Stimulated activated CD8-positive, alpha-beta memory T cell treated with anti-CD3 and anti-CD28 coated beads, Interleukin-15, amount 100 ng/mL, for 24 hours (primary cell): ENCODE measurements at regions not wholly inside any gene's neighbourhood (a gene's known extent, or its start where the extent isn't known, plus 50 kb on each side); places are given as distances from the start of the nearest gene placed in this dataset.

ENCODE experiments used
- DNase-seq: peaks from one replicate; pipeline ENCODE4 v3.0.0-alpha.2; 2020; ENCODE audit warnings: low read depth

DNA sequence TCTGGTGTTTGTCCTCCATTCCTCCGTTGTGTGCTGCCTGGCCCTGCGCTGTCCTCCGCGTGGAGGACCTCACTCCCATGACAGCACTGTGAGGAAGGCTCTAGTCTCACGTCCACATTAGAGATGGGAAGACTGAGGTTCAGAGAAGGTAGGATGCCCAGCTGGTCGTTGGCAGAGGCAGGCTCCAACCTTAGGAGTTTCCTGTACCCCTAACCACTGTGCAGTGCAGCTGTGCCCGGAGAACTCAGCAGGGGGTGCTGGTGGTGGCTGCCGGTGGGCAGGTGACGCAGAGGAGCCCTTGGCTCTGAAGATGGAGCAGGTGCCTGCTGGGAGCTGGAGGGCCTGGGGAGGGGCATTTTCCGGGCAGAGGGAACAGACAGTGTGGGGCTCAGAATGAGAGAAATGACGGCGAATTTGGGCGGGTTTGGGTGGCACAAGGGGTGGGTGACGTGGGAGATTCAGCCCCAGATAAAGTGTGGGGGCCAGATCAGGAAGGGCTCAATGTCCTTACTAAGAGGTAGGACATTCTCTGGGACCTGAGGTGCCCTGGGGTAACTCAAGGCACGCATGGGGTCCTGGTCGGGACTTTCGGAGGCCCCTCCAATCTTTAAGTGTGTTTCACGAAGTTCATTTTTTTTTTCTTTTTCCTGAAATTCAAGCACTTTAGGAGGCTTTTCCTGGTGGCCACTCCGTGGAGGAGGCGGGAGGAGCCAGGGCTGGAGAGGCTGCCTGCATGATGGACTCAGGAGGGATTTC is 535.0 kb downstream of the TBC1D22A start:
- DNase-seq, result no peak

- no peak for DNase-seq
Measured at GRCh38 chr22:47296405-47297260, 534.2 kb downstream of the TBC1D22A start.

DNA sequence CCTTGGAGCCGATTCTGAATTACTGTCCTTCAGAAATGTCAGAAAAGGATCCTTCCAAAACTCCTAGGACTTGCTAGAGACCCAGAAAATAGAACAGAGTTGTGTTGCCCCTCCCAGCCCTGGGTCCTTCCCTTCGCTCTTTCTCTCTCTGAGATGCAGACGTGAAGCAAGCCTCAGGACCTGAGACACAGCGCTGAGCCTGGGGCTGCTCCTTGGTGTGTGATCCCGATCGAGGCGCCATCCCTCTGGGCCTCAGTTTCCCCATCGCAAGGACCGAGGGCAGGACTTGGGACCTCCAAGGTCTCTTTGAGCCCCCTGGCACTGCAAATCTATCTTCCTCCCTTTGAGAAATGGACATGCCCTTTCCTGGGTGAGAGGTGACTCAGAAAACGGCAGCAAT is 533.5 kb downstream of the TBC1D22A start:
- no peak for DNase-seq

GRCh38 chr22:47295226-47295901 is 532.9 kb downstream of the TBC1D22A start:
- no peak for DNase-seq

DNA sequence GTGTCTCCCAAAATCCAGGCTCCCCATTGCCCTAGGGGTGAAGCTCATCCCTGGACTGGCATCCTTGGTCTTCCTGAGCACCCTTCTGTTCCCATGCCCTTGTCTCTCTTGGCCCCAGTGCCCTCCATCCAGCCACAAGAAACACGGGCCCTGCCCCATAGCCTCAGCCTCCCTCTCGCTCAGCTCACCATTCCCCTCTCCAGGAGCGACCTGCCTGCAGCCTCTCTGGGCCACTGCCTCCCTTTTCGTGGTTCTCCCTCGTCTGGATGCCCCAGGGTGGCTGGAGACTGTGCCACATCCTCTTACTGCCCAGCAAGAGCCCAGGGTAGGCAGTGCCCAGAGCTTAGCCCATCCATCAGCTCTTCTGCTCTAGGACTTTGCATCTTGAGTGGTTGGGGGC is 532.1 kb downstream of the TBC1D22A start:
- no peak for DNase-seq

GRCh38 chr22:47294222-47294532 is 531.7 kb downstream of the TBC1D22A start:
- DNase-seq, result no peak

DNA sequence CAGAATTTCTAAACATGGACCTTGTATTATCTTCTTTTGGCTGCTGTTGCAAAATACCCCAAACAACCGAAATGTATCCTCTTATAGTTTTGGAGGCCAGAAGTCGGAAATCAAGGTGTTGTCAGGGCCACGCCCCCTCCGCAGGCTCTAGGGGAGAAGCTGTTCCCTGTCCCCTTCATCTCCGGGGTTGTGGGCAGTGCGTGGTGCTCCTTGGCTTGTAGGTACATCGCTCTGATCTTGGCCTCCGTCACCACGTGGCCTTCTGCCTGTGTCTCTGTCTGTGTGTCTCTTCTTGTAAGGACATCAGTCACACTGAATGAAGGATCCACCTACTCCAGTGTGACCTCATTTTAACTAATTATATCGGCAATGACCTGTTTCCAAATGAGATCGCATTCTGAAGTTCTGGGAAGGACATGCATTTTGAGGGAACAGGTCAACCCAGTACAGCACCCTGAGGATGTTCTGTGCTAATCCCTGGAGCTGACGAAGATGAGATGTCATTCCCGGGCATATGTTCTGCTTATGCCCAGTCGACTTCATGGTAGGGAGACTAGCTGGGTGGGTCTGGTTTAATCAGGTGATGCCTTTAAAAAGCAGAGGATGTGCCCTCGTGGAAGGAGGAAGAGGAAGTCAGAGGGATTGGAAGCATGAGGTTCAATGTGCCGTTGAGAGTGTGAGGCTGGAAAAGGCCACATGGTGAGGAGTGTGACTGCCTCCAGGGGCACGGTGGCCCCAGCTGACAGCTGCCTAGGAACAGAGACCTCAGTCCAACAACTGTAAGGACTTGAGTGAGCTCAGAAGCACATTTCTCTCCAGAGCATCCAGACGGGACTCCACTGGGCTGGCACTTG is 531.1 kb downstream of the TBC1D22A start:
- DNase-seq, result no peak

DNA sequence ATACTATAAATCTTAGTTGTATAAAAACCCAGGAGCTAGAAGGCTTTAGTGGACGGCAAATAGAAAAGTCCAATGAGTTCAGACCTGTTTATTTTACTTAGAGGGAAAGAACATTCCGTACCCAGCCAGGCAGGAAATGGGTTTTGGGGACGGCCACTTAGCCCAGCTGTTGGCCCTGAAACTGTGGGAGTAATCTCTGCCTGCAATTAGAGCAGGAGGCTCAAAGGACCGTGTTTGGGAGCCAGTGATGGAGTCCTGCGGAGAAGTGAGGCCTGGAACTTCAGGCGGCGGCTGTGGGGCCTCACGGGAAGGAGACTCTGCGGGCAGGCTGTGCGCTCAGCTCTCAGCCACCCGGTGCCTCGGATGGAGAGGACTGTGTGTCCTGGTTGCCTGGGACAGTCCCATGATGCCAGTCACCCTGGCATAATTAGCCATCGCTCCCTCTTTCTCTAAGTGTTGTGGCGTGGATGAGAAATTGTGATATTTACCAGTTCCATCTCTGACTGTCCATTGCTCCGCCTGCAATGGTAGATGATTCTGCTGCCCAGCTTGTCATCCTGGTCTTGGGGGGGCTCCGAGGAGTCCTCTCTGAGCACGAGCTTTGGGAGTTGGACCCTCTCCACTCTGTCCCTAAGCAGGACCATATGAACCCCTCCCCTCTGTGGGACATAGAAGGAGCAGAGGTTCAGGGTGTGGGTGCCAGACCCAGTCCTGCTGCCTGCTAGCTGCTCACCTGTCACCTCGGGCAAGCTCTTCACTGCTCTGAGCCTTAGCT is 530.3 kb downstream of the TBC1D22A start:
- DNase-seq, result no peak

- no peak for DNase-seq
Measured at GRCh38 chr22:47291565-47292495, 529.4 kb downstream of the TBC1D22A start.

DNA sequence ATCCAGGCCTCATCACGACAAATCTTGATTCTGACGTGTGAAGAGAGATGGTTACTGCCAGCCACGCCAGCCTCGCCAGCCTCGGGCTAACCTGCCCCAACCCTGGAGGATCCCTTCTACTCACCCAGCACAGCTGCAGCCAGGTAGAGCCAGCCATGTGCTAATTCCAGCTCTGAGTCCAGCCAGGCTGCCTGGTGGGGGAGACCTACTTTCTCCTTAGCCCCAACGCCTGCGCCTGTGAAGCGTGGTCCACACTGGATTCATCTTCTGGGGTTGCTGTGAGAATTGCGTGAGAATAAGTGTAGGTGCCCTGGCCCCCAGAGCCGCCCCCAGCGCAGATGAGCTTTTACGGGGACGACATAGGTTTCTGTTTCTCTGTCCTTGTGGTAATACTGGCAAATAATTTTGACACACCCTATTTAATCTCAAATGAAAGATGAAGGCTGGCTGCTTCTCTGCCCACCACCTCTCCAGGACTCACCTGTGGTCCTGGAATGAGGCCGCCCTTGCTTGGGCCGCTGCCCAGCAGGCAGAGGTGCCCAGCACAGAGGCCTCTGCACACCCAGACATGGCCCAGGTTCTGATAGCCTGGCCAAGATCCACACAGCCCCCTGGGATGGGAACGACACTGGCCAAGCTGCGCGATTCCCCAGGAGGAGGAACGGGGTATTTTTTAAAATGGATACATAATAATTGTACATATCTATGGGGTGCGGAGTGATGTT is 528.4 kb downstream of the TBC1D22A start:
- DNase-seq, result no peak

DNA sequence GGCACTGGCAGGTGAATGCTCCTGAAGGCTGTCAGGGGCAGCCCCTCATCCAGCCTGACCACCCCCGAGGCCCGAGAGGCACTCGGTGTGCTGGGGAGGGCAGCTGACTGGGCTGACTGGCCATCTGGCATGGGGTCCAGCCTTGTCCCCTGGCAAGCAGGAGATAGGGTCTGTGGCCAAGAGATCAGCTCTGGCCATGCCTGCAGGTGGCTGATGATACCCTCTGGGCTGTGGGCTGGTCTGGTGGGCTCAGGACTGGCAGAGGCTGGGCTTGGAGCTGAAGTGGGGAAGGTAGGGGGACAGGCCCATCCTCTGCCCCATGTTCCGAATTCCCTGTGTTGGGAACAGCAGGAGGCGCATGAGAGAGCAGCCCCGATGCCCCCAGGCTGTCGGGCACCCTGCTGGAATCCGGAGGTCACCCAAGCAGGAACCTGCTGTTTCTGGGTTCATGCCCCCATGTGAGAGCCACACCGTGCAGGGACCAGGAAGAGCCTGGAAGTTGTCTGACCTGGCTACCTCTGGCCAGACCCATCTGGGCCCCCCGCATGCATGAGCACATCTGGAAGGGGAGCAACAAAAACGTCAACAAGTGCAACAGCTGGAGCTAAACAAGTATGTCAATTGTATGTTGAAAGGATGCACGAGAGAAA is 527.0 kb downstream of the TBC1D22A start:
- no peak for DNase-seq

DNA sequence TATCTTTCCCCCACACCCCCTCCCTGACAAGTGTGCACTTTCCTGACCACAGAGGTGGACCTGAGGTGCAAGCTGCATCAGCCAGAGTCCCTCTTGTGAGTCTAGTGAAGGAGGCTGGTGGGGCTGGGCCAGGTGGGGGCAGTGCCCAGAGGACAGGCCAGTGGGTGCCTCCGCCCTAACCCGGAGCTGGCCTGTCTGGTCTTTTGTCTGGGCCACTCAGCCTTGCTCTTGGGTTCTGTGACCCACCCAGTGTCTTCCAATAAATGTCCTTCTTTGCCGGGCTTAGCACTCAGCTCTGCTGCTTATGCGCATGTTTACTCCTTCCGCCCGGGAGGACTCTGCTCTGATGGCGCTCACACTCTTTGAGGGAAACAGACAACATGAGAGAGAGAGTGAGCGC is 526.2 kb downstream of the TBC1D22A start:
- no peak for DNase-seq

GRCh38 chr22:47287516-47287915 is 525.1 kb downstream of the TBC1D22A start:
- no peak for DNase-seq

DNA sequence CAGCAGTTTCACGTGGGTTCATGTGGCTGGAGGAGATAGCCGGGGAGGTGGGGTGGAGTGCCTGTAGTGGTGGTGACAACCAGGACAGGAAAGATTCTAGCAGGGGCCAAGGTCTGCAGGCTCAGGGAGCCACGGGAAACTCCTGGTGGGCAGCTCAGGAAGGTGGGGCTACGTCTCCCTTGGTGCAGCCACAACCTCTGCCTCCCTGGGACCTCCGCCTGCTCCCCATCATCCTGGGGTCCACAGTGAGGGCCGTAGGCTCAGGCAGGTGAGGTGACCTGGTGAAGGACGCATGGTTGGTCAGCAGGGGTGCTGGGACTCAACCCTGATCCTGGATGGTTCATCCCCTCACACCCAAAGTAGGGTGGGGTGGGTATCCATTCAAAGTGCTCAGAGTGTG is 524.1 kb downstream of the TBC1D22A start:
- DNase-seq, result no peak

GRCh38 chr22:47285981-47286380 is 523.5 kb downstream of the TBC1D22A start:
- DNase-seq, result no peak

DNA sequence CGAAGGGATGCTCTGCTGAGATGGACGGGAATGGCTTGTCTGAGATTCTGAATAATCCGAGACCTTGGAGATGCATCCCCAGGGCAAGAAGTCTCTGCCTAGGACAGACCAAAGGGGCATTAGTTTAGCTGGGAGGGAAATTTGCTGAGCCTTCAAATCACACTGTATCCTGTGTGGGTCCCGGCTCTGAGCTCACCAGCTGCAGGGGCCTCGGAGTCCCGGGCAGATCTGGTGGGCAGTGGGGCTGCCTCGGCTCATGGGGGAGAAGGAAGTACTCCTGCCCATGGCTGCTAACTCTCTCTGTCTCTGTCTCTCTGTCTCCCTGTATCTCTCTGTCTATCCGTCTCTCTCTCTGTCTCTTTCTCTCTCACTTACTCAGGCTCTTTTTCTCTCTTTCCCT is 522.4 kb downstream of the TBC1D22A start:
- no peak for DNase-seq

GRCh38 chr22:47284360-47284759 is 521.9 kb downstream of the TBC1D22A start:
- no peak for DNase-seq

- DNase-seq, result no peak
Measured at GRCh38 chr22:47283616-47284270, 521.3 kb downstream of the TBC1D22A start.
